OCI-LY3 (cell line): ENCODE measurements at regions not wholly inside any gene's neighbourhood (a gene's known extent, or its start where the extent isn't known, plus 50 kb on each side); places are given as distances from the start of the nearest gene placed in this dataset.

ENCODE experiments used
- CTCF ChIP-seq: fragments of 200-600, 300-600 bp; sonication (generic); IDR thresholded peaks from 2 replicates; pipeline ENCODE4 v1.5.1; 2014; ENCODE audit warnings: antibody characterized with exemption, low read length, low read depth
- EZH2phosphoT487 ChIP-seq: fragments of 200-600 bp; shearing (Covaris generic); IDR thresholded peaks from 2 replicates; pipeline ENCODE4 v1.6.1; 2018; ENCODE audit warnings: antibody characterized with exemption, mixed run types, low read depth

DNA sequence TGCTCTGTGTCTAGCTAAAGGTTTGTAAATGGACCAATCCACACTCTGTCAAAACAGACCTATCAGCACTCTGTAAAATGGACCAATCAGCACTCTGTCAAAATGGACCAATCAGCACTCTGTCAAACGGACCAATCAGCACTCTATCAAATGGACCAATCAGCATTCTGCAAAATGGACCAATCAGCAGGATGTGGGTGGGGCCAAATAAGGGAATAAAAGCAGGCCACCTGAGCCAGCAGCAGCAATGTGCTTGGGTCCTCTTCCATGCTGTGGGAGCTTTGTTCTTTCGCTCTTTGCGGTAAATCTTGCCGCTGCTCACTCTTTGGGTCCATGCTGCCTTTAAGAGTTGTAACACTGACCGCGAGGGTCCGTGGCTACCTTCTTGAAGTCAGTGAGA is 740.5 kb upstream of the POM121L12 start:
- TF ChIP-seq CTCF (no peak), EZH2phosphoT487 (no peak)
